ENCODE measurements at regions not wholly inside any gene's neighbourhood (a gene's known extent, or its start where the extent isn't known, plus 50 kb on each side); places are given as distances from the start of the nearest gene placed in this dataset.
"Not testable (repeated sequence)": the region's sequence is repeated elsewhere in the genome, so short reads cannot be mapped to it uniquely, and the experiment has no call there.

- no peak for DNase-seq (ENCODE audit: low spot score in 2 of 2)
- Histone ChIP-seq H3K27ac (no peak overlapping the region), H3K4me1 (no peaks in the 10 kb centered on the region), H3K9me3 (peaks cover 31% of the 10 kb centered on the region), H3K27me3 (no peaks in the 10 kb centered on the region), H3K36me3 (no peaks in the 10 kb centered on the region), H3K4me3 (no peak overlapping the region)
- TF ChIP-seq EP300 (IDR thresholded peaks at IDR 0.05) (no peak), POLR2A (IDR thresholded peaks at IDR 0.05) (no peak), POLR2AphosphoS5 (IDR thresholded peaks at IDR 0.05) (no peak)
- TF ChIP-seq, protein P1, sequence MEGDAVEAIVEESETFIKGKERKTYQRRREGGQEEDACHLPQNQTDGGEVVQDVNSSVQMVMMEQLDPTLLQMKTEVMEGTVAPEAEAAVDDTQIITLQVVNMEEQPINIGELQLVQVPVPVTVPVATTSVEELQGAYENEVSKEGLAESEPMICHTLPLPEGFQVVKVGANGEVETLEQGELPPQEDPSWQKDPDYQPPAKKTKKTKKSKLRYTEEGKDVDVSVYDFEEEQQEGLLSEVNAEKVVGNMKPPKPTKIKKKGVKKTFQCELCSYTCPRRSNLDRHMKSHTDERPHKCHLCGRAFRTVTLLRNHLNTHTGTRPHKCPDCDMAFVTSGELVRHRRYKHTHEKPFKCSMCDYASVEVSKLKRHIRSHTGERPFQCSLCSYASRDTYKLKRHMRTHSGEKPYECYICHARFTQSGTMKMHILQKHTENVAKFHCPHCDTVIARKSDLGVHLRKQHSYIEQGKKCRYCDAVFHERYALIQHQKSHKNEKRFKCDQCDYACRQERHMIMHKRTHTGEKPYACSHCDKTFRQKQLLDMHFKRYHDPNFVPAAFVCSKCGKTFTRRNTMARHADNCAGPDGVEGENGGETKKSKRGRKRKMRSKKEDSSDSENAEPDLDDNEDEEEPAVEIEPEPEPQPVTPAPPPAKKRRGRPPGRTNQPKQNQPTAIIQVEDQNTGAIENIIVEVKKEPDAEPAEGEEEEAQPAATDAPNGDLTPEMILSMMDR (IDR thresholded peaks at IDR 0.05), result no peak
- no CpG with 5 or more reads among the region's 27 CpGs for WGBS
These were observed 182.7 kb upstream of the PAQR3 start for GRCh38 chr4:79121875-79122358.

- 96% methylated on average over 1 of the region's 1 CpG for WGBS
- H3K4me3 ChIP-seq, result no peak overlapping the region
- H3K27me3 ChIP-seq, result no peaks in the 10 kb centered on the region
- DNase-seq (ENCODE audit: low spot score in 2 of 2), result no peak
- no peak overlapping the region for H3K27ac ChIP-seq
- H3K9me3 ChIP-seq, result peaks cover 32% of the 10 kb centered on the region
- H3K36me3 ChIP-seq, result no peaks in the 10 kb centered on the region
- no peaks in the 10 kb centered on the region for H3K4me1 ChIP-seq
- TF ChIP-seq POLR2AphosphoS5 (IDR thresholded peaks at IDR 0.05), result no peak
- TF ChIP-seq, protein P1 (IDR thresholded peaks at IDR 0.05), result no peak
- TF ChIP-seq POLR2A (IDR thresholded peaks at IDR 0.05), result no peak
- no peak for TF ChIP-seq EP300 (IDR thresholded peaks at IDR 0.05)
These were observed 182.0 kb upstream of the PAQR3 start for GRCh38 chr4:79121223-79121622.

DNA sequence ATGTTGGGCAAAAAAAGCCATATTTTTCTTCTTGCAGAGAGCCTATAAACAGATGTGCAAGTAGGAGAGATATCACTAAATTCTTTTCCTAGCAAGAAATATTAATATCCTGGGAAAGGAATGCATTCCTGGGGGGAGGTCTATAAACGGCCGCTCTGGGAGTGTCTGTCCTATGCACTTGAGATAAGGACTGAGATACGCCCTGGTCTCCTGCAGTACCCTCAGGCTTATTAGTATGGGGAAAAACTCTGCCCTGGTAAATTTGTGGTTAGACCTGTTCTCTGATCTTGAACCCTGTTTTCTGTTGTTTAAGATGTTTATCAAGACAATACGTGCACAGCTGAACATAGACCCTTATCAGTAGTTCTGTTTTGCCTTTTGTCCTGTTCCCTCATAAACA lies 177.8 kb upstream of the PAQR3 start:
- not testable (repeated sequence) for H3K27me3 ChIP-seq; DNase-seq (ENCODE audit: low spot score in 2 of 2); H3K36me3 ChIP-seq; H3K4me3 ChIP-seq; H3K4me1 ChIP-seq; H3K27ac ChIP-seq
- 85% methylated on average over 4 of the region's 4 CpGs for WGBS
- H3K9me3 ChIP-seq, result peaks cover 28% of the 10 kb centered on the region

DNA sequence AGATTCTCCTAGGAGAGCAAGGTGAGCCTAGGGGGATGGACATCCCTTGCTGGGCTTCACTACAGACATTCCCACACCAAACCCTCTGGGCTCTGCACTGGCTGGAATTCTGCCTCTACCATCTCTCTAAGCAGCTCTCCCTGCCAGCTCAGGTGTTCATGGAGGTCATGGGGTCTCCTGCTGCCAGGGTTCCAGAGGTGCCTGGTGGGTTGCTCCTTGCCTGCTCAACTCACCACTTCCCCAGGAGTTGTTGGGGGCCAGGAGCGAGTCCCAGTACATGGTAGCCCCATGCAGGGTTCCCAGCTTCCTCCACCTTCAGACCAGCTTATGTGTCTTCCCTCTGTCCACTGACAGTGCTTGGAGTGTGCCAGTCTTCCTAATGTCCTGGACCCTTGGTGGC lies 167.8 kb upstream of the PAQR3 start:
- TF ChIP-seq POLR2AphosphoS5 (IDR thresholded peaks at IDR 0.05) (no peak), EP300 (IDR thresholded peaks at IDR 0.05) (no peak), POLR2A (IDR thresholded peaks at IDR 0.05) (no peak)
- TF ChIP-seq, protein P1 (IDR thresholded peaks at IDR 0.05), result no peak
- Histone ChIP-seq H3K4me3 (no peak overlapping the region), H3K27ac (no peak overlapping the region), H3K36me3 (no peaks in the 10 kb centered on the region), H3K9me3 (no peaks in the 10 kb centered on the region), H3K4me1 (no peaks in the 10 kb centered on the region), H3K27me3 (no peaks in the 10 kb centered on the region)
- no peak for DNase-seq (ENCODE audit: low spot score in 2 of 2)
- 92% methylated on average over 1 of the region's 1 CpG for WGBS

- Histone ChIP-seq H3K4me1 (no peaks in the 10 kb centered on the region), H3K4me3 (no peak overlapping the region), H3K9me3 (no peaks in the 10 kb centered on the region), H3K27me3 (no peaks in the 10 kb centered on the region), H3K27ac (no peak overlapping the region), H3K36me3 (no peaks in the 10 kb centered on the region)
- no peak for TF ChIP-seq POLR2A (IDR thresholded peaks at IDR 0.05)
- DNase-seq (ENCODE audit: low spot score in 2 of 2), result no peak
These were observed 149.9 kb upstream of the PAQR3 start for GRCh38 chr4:79088946-79089691.

- TF ChIP-seq POLR2A (IDR thresholded peaks at IDR 0.05) (no peak), POLR2AphosphoS5 (IDR thresholded peaks at IDR 0.05) (no peak), EP300 (IDR thresholded peaks at IDR 0.05) (no peak)
- TF ChIP-seq, protein P1 (IDR thresholded peaks at IDR 0.05), result no peak
- 85% methylated on average over 3 of the region's 3 CpGs for WGBS
- Histone ChIP-seq H3K4me1 (no peaks in the 10 kb centered on the region), H3K9me3 (no peaks in the 10 kb centered on the region), H3K27me3 (no peaks in the 10 kb centered on the region), H3K27ac (no peak overlapping the region), H3K4me3 (no peak overlapping the region), H3K36me3 (no peaks in the 10 kb centered on the region)
- DNase-seq (ENCODE audit: low spot score in 2 of 2), result no peak
These were observed 147.8 kb upstream of the PAQR3 start for GRCh38 chr4:79087071-79087470.
